HEK293T (cell line): ENCODE measurements at regions not wholly inside any gene's neighbourhood (a gene's known extent, or its start where the extent isn't known, plus 50 kb on each side); places are given as distances from the start of the nearest gene placed in this dataset.

ENCODE experiments used
- ARNT ChIP-seq: fragments of 450-650 bp; IDR thresholded peaks from 2 replicates; pipeline ENCODE4 v1.6.1; 2017; ENCODE audit warnings: mild to moderate bottlenecking
- BHLHE40 ChIP-seq: fragments of 450-650 bp; IDR thresholded peaks from 2 replicates; pipeline ENCODE4 v1.6.1; 2016; ENCODE audit warnings: mild to moderate bottlenecking, moderate library complexity, borderline replicate concordance
- CTBP1 ChIP-seq: fragments of 450-650 bp; IDR thresholded peaks from 2 replicates; pipeline ENCODE4 v1.6.1; 2016; ENCODE audit warnings: borderline replicate concordance
- ELF4 ChIP-seq: fragments of 450-650 bp; IDR thresholded peaks from 2 replicates; pipeline ENCODE4 v1.6.1; 2017; ENCODE audit warnings: antibody characterized with exemption
- FOXM1 ChIP-seq: fragments of 450-650 bp; IDR thresholded peaks from 2 replicates; pipeline ENCODE4 v1.6.1; 2017; ENCODE audit warnings: mild to moderate bottlenecking, borderline replicate concordance
- HDGF ChIP-seq: fragments of 450-650 bp; IDR thresholded peaks from 2 replicates; pipeline ENCODE4 v1.6.1; 2017; ENCODE audit warnings: antibody characterized with exemption, borderline replicate concordance
- SP1 ChIP-seq: fragments of 450-650 bp; IDR thresholded peaks from 2 replicates; pipeline ENCODE4 v1.6.1; 2017
- SUZ12 ChIP-seq: fragments of 450-650 bp; IDR thresholded peaks from 2 replicates; pipeline ENCODE4 v1.6.1; 2016; ENCODE audit warnings: mild to moderate bottlenecking
- TARDBP ChIP-seq: fragments of 450-650 bp; IDR thresholded peaks from 2 replicates; pipeline ENCODE4 v1.6.1; 2016
- ZNF384 ChIP-seq: fragments of 450-650 bp; IDR thresholded peaks from 2 replicates; pipeline ENCODE4 v1.6.1; 2016

GRCh38 chr6:170193326-170193821 lies 97.5 kb downstream of the DLL1 start:
- TF ChIP-seq TARDBP, result no peak
- no peak for TF ChIP-seq BHLHE40
- TF ChIP-seq ELF4, result no peak
- TF ChIP-seq SP1, result no peak
- TF ChIP-seq SUZ12, result no peak
- no peak for TF ChIP-seq HDGF
- TF ChIP-seq ARNT, result no peak
- TF ChIP-seq FOXM1, result no peak
- no peak for TF ChIP-seq ZNF384
- TF ChIP-seq CTBP1, result no peak
